ENCODE measurements at regions not wholly inside any gene's neighbourhood (a gene's known extent, or its start where the extent isn't known, plus 50 kb on each side); places are given as distances from the start of the nearest gene placed in this dataset.

DNA sequence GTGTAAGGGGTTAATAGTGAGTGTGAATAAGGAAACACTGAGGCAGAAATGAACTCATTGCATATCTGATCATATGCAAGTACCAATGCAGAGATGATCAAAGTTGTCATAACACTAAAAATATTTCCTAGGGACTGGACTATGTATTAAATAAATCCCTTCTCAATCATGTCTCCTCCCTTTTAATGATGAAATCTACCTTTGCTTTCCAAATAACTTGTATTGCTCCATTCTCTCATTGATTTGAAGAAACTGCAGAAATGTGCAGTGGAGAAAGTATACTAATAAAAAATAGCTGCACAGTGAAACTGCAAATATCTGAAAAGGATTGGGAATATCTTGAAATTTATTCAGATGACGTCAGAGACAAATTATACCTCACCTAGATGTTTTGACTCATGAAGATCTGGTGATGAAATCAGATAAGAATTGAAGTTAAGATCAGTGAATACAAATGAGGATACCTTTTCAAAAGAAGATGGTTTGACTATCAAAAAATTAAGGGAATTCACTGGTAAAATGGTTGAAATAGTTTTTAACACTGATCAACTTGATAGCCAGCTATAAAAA, 1264.9 kb upstream of the USP15 start:
- H3K9me3 ChIP-seq (ENCODE audit: insufficient read depth, low read length): no peaks in the 10 kb centered on the region; the same call in 1 of the 2 replicates
- no peak for TF ChIP-seq EZH2phosphoT487 (conservative IDR thresholded peaks at IDR 0.05; ENCODE audit: low read length)
- TF ChIP-seq CTCF (IDR thresholded peaks at IDR 0.05; ENCODE audit: insufficient read depth, low read length, poor library complexity, severe bottlenecking): no peak

DNA sequence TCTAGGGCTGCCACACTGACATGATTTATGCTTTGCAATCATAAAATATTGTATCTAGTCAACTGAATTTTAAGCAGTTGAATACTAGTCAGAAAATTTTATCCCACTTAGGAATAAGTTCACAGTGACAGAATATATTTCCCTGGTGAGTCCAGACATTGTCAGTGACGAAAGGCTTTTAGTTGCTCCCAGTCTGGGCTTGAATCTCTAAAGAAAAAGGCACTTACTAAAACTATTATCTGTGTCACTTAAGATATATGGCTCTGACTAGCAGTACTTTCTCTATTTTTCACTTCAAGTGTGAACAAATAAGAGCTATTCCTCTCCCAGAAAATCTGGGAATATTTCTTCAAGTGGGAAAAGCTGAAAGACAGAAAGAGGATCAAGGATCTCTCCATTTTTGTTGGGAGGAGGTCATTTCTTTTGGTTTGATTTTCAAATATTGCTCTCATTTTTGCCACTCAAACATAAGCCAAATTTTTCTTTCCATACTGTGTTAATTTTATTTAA, 1262.3 kb upstream of the USP15 start:
- H3F3A ChIP-seq (ENCODE audit: insufficient read depth): no peaks in the 10 kb centered on the region
- no peaks in the 10 kb centered on the region for H3K27me3 ChIP-seq (ENCODE audit: low read length)
- no peak overlapping the region for H3K27ac ChIP-seq (ENCODE audit: low read depth, low read length)
- no peaks in the 10 kb centered on the region for H3K36me3 ChIP-seq (ENCODE audit: low read length)
- H3K9ac ChIP-seq (ENCODE audit: low read length): no peak overlapping the region
- H3K79me2 ChIP-seq (ENCODE audit: insufficient read depth, low read length): no peaks in the 10 kb centered on the region
- TF ChIP-seq EZH2phosphoT487 (conservative IDR thresholded peaks at IDR 0.05; ENCODE audit: low read length): no peak
- no peak for TF ChIP-seq CTCF (IDR thresholded peaks at IDR 0.05; ENCODE audit: insufficient read depth, low read length, poor library complexity, severe bottlenecking)
- H3K4me2 ChIP-seq (ENCODE audit: low read depth, low read length, poor library complexity, severe bottlenecking): no peak overlapping the region
- no peaks in the 10 kb centered on the region for H3K9me2 ChIP-seq (replicated peaks; ENCODE audit: insufficient read depth, low read length)
- H3K9me3 ChIP-seq (ENCODE audit: insufficient read depth, low read length): no peaks in the 10 kb centered on the region; the same call in 1 of the 2 replicates
- H3K4me3 ChIP-seq (ENCODE audit: insufficient read depth, low read length, poor library complexity, severe bottlenecking): no peak overlapping the region
- no peak overlapping the region for H2AFZ ChIP-seq (ENCODE audit: low read depth, low read length, severe bottlenecking)
- H4K20me1 ChIP-seq (ENCODE audit: low read depth, low read length): no peaks in the 10 kb centered on the region

More for the DNA sequence above, 1264.9 kb upstream of the USP15 start:
- Histone ChIP-seq H3K79me2 (ENCODE audit: insufficient read depth, low read length) (no peaks in the 10 kb centered on the region), H3K27ac (ENCODE audit: low read depth, low read length) (no peak overlapping the region), H3K4me2 (ENCODE audit: low read depth, low read length, poor library complexity, severe bottlenecking) (no peak overlapping the region), H3K9me2 (replicated peaks; ENCODE audit: insufficient read depth, low read length) (no peaks in the 10 kb centered on the region), H3K4me3 (ENCODE audit: insufficient read depth, low read length, poor library complexity, severe bottlenecking) (no peak overlapping the region), H3K9ac (ENCODE audit: low read length) (no peak overlapping the region), H3K27me3 (ENCODE audit: low read length) (no peaks in the 10 kb centered on the region), H3K36me3 (ENCODE audit: low read length) (no peaks in the 10 kb centered on the region), H2AFZ (ENCODE audit: low read depth, low read length, severe bottlenecking) (no peak overlapping the region), H4K20me1 (ENCODE audit: low read depth, low read length) (no peaks in the 10 kb centered on the region), H3F3A (ENCODE audit: insufficient read depth) (no peaks in the 10 kb centered on the region)

DNA sequence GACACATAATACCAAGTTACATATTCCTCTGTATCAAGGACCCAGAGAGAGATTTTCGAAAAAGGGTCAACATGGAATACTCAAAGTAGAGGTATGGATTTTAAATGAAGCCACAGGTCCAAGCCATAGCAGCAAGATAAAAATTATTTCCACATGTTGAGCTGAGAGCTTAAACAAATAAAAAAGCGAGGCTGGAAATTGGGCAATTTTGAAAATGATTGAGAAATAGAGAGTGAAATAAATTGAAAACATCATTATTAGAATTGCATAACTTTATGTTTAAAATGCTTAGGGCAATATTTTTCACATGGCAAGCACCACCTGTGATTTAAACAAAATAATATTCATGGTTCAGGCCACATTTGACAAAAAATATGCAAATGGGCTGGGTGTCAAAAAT, 1251.0 kb upstream of the USP15 start:
- no peak overlapping the region for H3K27ac ChIP-seq (ENCODE audit: low read depth, low read length)
- no peaks in the 10 kb centered on the region for H3K27me3 ChIP-seq (ENCODE audit: low read length)
- H3K9ac ChIP-seq (ENCODE audit: low read length): no peak overlapping the region
- no peak overlapping the region for H2AFZ ChIP-seq (ENCODE audit: low read depth, low read length, severe bottlenecking)
- no peaks in the 10 kb centered on the region for H4K20me1 ChIP-seq (ENCODE audit: low read depth, low read length)
- TF ChIP-seq CTCF (IDR thresholded peaks at IDR 0.05; ENCODE audit: insufficient read depth, low read length, poor library complexity, severe bottlenecking): no peak
- no peak for TF ChIP-seq EZH2phosphoT487 (conservative IDR thresholded peaks at IDR 0.05; ENCODE audit: low read length)
- no peak overlapping the region for H3K4me2 ChIP-seq (ENCODE audit: low read depth, low read length, poor library complexity, severe bottlenecking)
- no peaks in the 10 kb centered on the region for H3K36me3 ChIP-seq (ENCODE audit: low read length)
- no peaks in the 10 kb centered on the region for H3K9me3 ChIP-seq (ENCODE audit: insufficient read depth, low read length)
- no peaks in the 10 kb centered on the region for H3F3A ChIP-seq (ENCODE audit: insufficient read depth)
- no peaks in the 10 kb centered on the region for H3K9me2 ChIP-seq (replicated peaks; ENCODE audit: insufficient read depth, low read length)
- H3K4me3 ChIP-seq (ENCODE audit: insufficient read depth, low read length, poor library complexity, severe bottlenecking): no peak overlapping the region
- no peaks in the 10 kb centered on the region for H3K79me2 ChIP-seq (ENCODE audit: insufficient read depth, low read length)
